ENCODE measurements at regions not wholly inside any gene's neighbourhood (a gene's known extent, or its start where the extent isn't known, plus 50 kb on each side); places are given as distances from the start of the nearest gene placed in this dataset.

DNA sequence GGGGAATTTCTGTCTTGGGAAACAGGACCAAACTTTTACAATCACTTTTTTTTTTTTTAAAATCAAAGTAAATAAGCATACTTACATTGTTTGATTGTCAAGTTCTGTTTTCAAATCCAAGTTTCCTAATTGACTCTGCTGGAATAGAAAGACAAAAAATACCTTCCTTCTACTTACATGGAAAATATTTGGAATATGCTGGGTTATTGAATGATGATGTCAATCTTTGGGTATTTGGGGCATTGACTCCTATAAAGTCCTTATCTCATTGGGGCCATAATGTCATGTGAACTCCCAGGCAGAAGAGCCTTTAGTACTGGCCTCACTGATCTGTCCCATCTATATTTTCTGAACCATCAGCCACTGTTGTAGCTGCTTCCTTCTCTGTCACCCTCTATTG, 122.6 kb upstream of the NOX3 start:
- no peaks in the 10 kb centered on the region for H3K4me1 ChIP-seq
- no peaks in the 10 kb centered on the region for H3K27me3 ChIP-seq
- no peaks in the 10 kb centered on the region for H3K36me3 ChIP-seq
- no peak overlapping the region for H3K27ac ChIP-seq
- no peak for DNase-seq (ENCODE audit: low spot score in 2 of 2)
- no peak for TF ChIP-seq POLR2AphosphoS5 (IDR thresholded peaks at IDR 0.05)
- no peak for TF ChIP-seq EP300 (IDR thresholded peaks at IDR 0.05)
- no peaks in the 10 kb centered on the region for H3K9me3 ChIP-seq
- no peak overlapping the region for H3K4me3 ChIP-seq

DNA sequence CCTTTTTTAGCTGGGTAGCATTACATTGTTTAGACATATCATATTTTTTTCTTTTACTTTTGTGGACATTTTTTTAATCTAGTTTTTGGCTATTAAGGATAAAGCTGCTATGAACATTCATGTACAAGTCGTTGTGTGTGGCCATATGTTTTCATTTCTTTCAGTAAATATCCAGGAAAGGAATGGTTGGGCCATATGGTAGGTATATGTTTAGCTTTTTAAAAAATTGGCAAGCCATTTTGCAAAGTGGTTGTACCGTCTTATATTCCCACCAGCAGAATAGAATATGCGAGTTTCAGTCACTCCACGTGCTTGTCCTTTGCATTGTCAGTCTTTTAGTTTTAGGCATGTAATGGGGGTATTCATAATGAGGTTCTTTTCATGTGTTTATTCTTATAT, 106.3 kb upstream of the NOX3 start:
- Histone ChIP-seq H3K9me3 (no peaks in the 10 kb centered on the region), H3K36me3 (no peaks in the 10 kb centered on the region), H3K4me1 (no peaks in the 10 kb centered on the region), H3K27ac (no peak overlapping the region), H3K27me3 (no peaks in the 10 kb centered on the region), H3K4me3 (no peak overlapping the region)
- no peak for DNase-seq (ENCODE audit: low spot score in 2 of 2)
- WGBS: 77% methylated on average over 4 of the region's 4 CpGs
- TF ChIP-seq EP300 (IDR thresholded peaks at IDR 0.05) (no peak), POLR2A (IDR thresholded peaks at IDR 0.05) (no peak), POLR2AphosphoS5 (IDR thresholded peaks at IDR 0.05) (no peak)

DNA sequence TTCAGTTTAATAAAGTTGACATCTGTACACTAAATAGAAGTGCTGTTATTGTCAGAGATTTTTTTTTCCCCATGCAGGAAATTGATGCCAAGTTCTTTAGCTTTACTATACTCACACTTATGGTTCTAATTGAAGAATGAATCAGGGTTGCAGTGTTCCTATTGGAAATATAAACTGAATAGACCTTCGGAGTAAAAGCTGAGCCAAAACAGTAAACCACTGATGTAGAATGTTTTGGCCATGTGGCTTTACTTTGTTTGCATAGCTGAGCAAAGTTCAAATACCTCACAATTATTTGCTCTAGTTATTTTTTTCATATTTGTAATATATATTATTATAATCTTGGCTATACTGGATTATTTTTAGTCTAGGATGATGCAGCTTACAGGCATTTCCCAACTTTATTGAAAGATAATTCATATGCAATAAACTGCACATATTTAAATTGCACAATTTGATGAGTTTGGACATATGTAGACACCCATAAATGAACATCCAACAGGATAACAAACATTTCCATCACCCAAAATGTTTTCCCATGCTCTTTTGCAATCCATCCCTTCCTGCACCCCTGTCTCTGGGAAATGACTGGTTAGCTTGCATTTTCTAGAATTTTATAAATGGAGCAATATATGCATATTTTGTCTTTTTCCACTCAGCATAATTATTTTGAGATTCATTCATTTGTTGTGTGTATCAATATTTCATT, 105.8 kb upstream of the NOX3 start:
- H3K4me1 ChIP-seq: no peaks in the 10 kb centered on the region
- no peaks in the 10 kb centered on the region for H3K36me3 ChIP-seq
- DNase-seq (ENCODE audit: low spot score in 2 of 2): no peak
- 52% methylated on average over 1 of the region's 1 CpG for WGBS
- H3K9me3 ChIP-seq: no peaks in the 10 kb centered on the region
- no peaks in the 10 kb centered on the region for H3K27me3 ChIP-seq
- H3K27ac ChIP-seq: no peak overlapping the region
- TF ChIP-seq, protein P1, sequence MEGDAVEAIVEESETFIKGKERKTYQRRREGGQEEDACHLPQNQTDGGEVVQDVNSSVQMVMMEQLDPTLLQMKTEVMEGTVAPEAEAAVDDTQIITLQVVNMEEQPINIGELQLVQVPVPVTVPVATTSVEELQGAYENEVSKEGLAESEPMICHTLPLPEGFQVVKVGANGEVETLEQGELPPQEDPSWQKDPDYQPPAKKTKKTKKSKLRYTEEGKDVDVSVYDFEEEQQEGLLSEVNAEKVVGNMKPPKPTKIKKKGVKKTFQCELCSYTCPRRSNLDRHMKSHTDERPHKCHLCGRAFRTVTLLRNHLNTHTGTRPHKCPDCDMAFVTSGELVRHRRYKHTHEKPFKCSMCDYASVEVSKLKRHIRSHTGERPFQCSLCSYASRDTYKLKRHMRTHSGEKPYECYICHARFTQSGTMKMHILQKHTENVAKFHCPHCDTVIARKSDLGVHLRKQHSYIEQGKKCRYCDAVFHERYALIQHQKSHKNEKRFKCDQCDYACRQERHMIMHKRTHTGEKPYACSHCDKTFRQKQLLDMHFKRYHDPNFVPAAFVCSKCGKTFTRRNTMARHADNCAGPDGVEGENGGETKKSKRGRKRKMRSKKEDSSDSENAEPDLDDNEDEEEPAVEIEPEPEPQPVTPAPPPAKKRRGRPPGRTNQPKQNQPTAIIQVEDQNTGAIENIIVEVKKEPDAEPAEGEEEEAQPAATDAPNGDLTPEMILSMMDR (IDR thresholded peaks at IDR 0.05): no peak
- TF ChIP-seq POLR2AphosphoS5 (IDR thresholded peaks at IDR 0.05) (no peak), EP300 (IDR thresholded peaks at IDR 0.05) (no peak), POLR2A (IDR thresholded peaks at IDR 0.05) (no peak)
- no peak overlapping the region for H3K4me3 ChIP-seq

DNA sequence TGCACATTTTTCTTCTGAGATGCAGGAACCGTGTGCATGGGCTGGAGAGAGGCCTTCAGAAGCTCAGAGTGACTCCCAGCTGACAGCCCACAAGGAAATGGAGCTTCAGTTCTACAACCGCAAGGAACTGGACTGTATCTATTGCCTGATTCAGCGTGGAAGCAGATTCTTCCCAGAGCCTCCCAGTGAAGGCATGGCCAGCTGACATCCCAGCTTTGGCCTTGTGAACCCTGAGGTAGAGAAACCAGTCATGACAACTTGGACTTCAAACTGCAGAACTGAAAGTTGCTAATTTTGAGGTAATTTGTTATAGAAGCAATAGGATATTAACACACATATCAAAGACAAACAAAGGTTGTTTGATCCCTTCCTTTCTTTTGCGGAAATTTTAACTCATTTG, 94.3 kb upstream of the NOX3 start:
- no peak for DNase-seq (ENCODE audit: low spot score in 2 of 2)
- 86% methylated on average over 4 of the region's 4 CpGs for WGBS
- Histone ChIP-seq H3K4me3 (no peak overlapping the region), H3K9me3 (no peaks in the 10 kb centered on the region), H3K4me1 (no peaks in the 10 kb centered on the region), H3K27me3 (no peaks in the 10 kb centered on the region), H3K36me3 (no peaks in the 10 kb centered on the region), H3K27ac (no peak overlapping the region)
- TF ChIP-seq, protein P1 (IDR thresholded peaks at IDR 0.05): no peak
- TF ChIP-seq EP300 (IDR thresholded peaks at IDR 0.05): no peak
- no peak for TF ChIP-seq POLR2A (IDR thresholded peaks at IDR 0.05)
- no peak for TF ChIP-seq POLR2AphosphoS5 (IDR thresholded peaks at IDR 0.05)

DNA sequence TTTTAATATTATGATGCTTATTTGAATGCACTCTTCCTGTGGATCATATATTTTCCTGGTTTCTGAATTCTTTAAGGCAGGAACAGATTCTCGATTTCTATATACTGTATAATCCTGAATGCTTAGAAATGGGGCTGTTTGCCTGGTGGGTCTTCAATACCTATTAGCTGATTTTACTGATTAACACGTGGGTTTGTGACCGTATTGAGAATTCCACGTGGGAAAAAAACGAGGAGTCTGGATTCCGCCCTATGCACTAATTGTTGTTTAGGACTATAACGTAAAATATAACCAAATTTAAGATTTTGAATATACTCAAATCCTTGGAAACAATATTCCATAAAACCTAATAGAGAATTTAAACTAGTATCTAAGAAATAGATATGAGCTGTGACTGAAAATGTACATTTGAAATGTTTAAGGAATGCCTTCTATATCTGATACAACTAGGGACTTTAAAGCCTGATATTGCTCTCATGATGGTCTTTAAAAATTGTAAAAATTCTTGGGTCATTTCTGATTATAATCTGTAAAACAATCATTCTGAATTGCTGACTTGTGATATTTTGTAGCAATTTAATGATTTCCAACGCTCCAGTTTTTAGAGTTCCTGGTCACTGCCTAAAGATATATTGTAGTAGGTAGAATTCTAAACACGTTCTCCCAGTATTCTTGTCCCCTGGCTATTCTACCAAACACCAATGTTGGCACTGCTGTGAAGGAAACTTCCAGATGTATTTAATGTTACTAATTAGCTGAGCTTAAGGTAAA, 93.6 kb upstream of the NOX3 start:
- Histone ChIP-seq H3K27me3 (no peaks in the 10 kb centered on the region), H3K4me3 (no peak overlapping the region), H3K9me3 (no peaks in the 10 kb centered on the region), H3K36me3 (no peaks in the 10 kb centered on the region), H3K27ac (no peak overlapping the region), H3K4me1 (no peaks in the 10 kb centered on the region)
- TF ChIP-seq POLR2AphosphoS5 (IDR thresholded peaks at IDR 0.05) (no peak), EP300 (IDR thresholded peaks at IDR 0.05) (no peak), POLR2A (IDR thresholded peaks at IDR 0.05) (no peak)
- TF ChIP-seq, protein P1 (IDR thresholded peaks at IDR 0.05): no peak
- DNase-seq (ENCODE audit: low spot score in 2 of 2): no peak
- WGBS: 89% methylated on average over 9 of the region's 9 CpGs

DNA sequence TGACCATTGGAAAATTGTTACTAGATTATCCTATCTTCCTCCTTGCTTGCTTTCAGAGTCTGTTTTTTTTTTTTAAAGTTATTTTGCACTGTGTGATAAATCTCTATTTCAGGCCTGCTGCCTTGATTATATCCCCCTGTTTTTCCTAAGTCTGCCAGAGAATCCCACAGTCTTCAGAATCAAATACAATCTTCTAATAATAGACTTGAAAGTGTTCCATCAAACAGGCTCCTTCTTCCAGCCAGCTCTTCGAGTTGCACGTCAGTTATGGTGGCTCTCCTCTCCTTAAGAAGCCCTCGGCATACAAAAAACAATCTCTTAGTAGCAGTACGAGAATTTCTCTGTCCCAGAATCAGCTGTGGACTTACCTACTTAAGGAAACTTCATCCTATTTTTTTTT, 92.9 kb upstream of the NOX3 start:
- H3K27ac ChIP-seq: no peak overlapping the region
- H3K9me3 ChIP-seq: no peaks in the 10 kb centered on the region
- TF ChIP-seq EP300 (IDR thresholded peaks at IDR 0.05) (no peak), POLR2A (IDR thresholded peaks at IDR 0.05) (no peak), POLR2AphosphoS5 (IDR thresholded peaks at IDR 0.05) (no peak)
- TF ChIP-seq, protein P1 (IDR thresholded peaks at IDR 0.05): no peak
- WGBS: 86% methylated on average over 4 of the region's 4 CpGs
- no peaks in the 10 kb centered on the region for H3K4me1 ChIP-seq
- no peaks in the 10 kb centered on the region for H3K36me3 ChIP-seq
- H3K4me3 ChIP-seq: no peak overlapping the region
- DNase-seq (ENCODE audit: low spot score in 2 of 2): no peak
- H3K27me3 ChIP-seq: no peaks in the 10 kb centered on the region

Measured in suprapubic skin (tissue), 4 donors.